Activated CD4-positive, alpha-beta T cell treated with anti-CD3 and anti-CD28 coated beads for 36 hours (primary cell): ENCODE measurements at regions not wholly inside any gene's neighbourhood (a gene's known extent, or its start where the extent isn't known, plus 50 kb on each side); places are given as distances from the start of the nearest gene placed in this dataset.
"Not testable (repeated sequence)": the region's sequence is repeated elsewhere in the genome, so short reads cannot be mapped to it uniquely, and the experiment has no call there.

Experiments
- ATAC-seq: fragments of 200-7000 bp; cut with Tn5 transposase; one replicate; pipeline ENCODE4 v1.10.0; 2021; ENCODE audit warnings: mild to moderate bottlenecking, moderate library complexity
- CTCF ChIA-PET: fragments of 350-600 bp; sonication (Branson Sonifier 250); formaldehyde crosslinking; loops from one replicate; lab custom pipeline; 2021; ENCODE audit warnings: antibody characterized with exemption; lab: Charles Lee
- POLR2A ChIA-PET: fragments of 350-600 bp; sonication (Branson Sonifier 250); formaldehyde crosslinking; loops from one replicate; lab custom pipeline; 2021; ENCODE audit warnings: antibody characterized with exemption, inconsistent platforms; lab: Charles Lee
- DNase-seq: peaks from one replicate; pipeline ENCODE4 v3.0.0-alpha.2; 2020
- H3K27ac Mint-ChIP-seq: one replicate; pipeline ENCODE4 v1.8.0; 2021; ENCODE audit warnings: mixed read lengths
- H3K27me3 Mint-ChIP-seq: one replicate; pipeline ENCODE4 v1.8.0; 2021; ENCODE audit warnings: mixed read lengths
- H3K36me3 Mint-ChIP-seq: one replicate; pipeline ENCODE4 v1.8.0; 2021; ENCODE audit warnings: low read depth, mixed read lengths
- H3K4me1 Mint-ChIP-seq: one replicate; pipeline ENCODE4 v1.8.0; 2021; ENCODE audit warnings: mixed read lengths
- H3K4me3 Mint-ChIP-seq: one replicate; pipeline ENCODE4 v1.8.0; 2021; ENCODE audit warnings: mild to moderate bottlenecking, moderate library complexity, mixed read lengths
- H3K9me3 Mint-ChIP-seq: one replicate; pipeline ENCODE4 v1.8.0; 2021; ENCODE audit warnings: low read depth, mixed read lengths
- intact Hi-C, 2 experiments: fragments of 100-400 bp; cut with DNase I in 1 of 2; cut with micrococcal nuclease in 1 of 2; formaldehyde crosslinking; loops; one replicate each; pipeline versions ENCODE4 v1.14.2 to v1.15.1; 2022 to 2024; cut with DNase I, micrococcal nuclease

DNA sequence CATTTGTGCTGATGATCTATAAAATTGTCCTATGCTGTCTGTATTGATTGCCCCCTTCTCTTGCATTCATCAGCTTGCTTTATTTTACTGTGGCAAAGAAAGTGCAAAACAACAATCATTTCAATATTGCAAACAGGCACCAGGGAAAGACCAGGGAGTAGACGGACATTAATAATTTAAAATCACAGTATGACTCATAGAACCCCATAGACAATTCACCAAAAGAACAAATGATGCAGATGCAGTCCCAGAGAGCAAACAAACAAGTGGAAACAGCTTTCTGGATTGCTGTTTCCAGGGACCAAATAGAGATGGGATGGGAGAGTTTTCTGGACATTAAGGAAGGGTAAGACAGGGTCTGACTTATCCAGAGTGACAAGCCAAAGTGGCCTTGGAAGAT lies 70.1 kb downstream of the ABCC12 start:
- Mint-ChIP-seq H3K4me3 (no peak overlapping the region), H3K27ac (no peak overlapping the region), H3K4me1 (no peaks in the 10 kb centered on the region), H3K27me3 (no peaks in the 10 kb centered on the region), H3K36me3 (no peaks in the 10 kb centered on the region), H3K9me3 (no peaks in the 10 kb centered on the region)
- no peak for DNase-seq
- intact Hi-C loops: no loop called here
- POLR2A ChIA-PET: no interaction called here
- CTCF ChIA-PET: interaction anchor here (0.6 to 1.1 kb wide), 2 partner anchors 30 to 1179 kb away, joined by 3 read pairs; no protein-coding TSS in a partner anchor
- no peak for ATAC-seq

DNA sequence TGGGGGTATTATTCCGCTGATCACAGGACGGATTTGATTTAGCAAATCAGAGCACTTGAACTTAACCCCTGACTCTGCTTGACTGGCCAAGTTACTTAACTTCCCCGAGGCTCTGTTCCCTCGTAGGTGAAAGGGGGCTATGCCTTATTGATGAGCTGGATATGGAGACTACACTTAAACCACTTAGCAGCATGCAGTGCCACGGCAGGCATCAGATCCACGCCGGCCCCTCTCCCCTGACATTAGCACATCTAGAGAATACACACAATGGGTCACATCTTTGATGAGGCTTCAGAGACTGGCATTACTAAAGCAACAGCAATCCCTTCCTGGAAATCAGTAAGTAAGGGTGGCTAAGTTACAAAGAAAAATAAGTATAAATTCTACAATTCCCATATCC lies 71.0 kb downstream of the ABCC12 start:
- intact Hi-C loops: no loop called here
- no peaks in the 10 kb centered on the region for H3K36me3 Mint-ChIP-seq
- ATAC-seq (no peak), DNase-seq (no peak)
- CTCF ChIA-PET: no interaction called here
- no peaks in the 10 kb centered on the region for H3K9me3 Mint-ChIP-seq
- POLR2A ChIA-PET: no interaction called here
- H3K27ac Mint-ChIP-seq: no peak overlapping the region
- no peaks in the 10 kb centered on the region for H3K4me1 Mint-ChIP-seq
- H3K4me3 Mint-ChIP-seq: no peak overlapping the region
- no peaks in the 10 kb centered on the region for H3K27me3 Mint-ChIP-seq

DNA sequence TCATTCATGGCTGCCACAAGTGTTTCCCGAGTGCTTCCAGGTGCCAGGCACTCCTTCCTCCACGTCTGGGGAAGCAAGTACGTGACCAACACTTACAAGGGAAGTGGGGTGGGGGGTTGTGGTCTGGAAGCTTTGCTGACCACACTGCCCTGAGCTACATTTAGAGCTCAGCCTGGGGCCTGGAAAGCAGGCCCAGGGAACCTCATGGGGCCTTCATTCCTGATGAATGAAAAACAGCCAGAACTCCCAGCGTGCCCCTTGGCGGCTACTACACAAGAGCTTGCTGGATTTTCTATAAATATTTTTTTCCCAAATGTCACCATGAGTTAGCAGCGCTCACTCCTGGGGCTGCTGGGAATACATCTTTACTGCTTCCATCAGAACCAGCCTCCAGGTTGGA lies 73.3 kb downstream of the ABCC12 start:
- CTCF ChIA-PET: interaction anchor here (1.0 kb wide), 1 partner anchor 74 kb away, joined by 3 read pairs; no protein-coding TSS in a partner anchor

DNA sequence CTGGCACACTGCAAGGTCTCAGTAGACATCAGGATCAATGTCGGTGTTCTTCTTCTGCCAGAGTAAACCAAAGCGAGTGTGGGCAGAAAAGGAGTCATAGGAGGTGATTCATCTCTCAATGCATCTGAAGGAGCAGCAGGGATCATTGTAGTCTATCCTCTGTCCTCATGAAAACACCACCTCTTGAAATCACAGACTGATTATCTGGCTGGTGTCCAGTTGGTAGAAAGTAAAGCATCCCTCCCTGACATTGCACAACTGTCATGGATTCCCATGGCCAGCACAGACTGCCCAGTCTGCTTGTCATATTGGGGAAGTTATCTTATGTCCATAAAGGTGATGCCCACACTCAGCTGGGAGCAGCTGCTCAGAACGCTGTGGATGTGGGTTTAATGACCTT lies 74.1 kb downstream of the ABCC12 start:
- peaks cover 4% of the 10 kb centered on the region for H3K27me3 Mint-ChIP-seq
- H3K27ac Mint-ChIP-seq: no peak overlapping the region
- DNase-seq (no peak), ATAC-seq (no peak)
- no peak overlapping the region for H3K4me3 Mint-ChIP-seq
- POLR2A ChIA-PET: no interaction called here
- H3K36me3 Mint-ChIP-seq: no peaks in the 10 kb centered on the region
- intact Hi-C loops: no loop called here
- no peaks in the 10 kb centered on the region for H3K9me3 Mint-ChIP-seq
- CTCF ChIA-PET: interaction anchor here (1.0 kb wide), 1 partner anchor 74 kb away, joined by 3 read pairs; no protein-coding TSS in a partner anchor
- H3K4me1 Mint-ChIP-seq: no peaks in the 10 kb centered on the region

More for the DNA sequence above, 73.3 kb downstream of the ABCC12 start:
- no peaks in the 10 kb centered on the region for H3K36me3 Mint-ChIP-seq
- DNase-seq: no peak
- H3K4me3 Mint-ChIP-seq: no peak overlapping the region
- no peak overlapping the region for H3K27ac Mint-ChIP-seq
- POLR2A ChIA-PET: no interaction called here
- no peak for ATAC-seq
- H3K27me3 Mint-ChIP-seq: peaks cover 4% of the 10 kb centered on the region
- intact Hi-C loops: no loop called here
- no peaks in the 10 kb centered on the region for H3K4me1 Mint-ChIP-seq
- H3K9me3 Mint-ChIP-seq: no peaks in the 10 kb centered on the region

DNA sequence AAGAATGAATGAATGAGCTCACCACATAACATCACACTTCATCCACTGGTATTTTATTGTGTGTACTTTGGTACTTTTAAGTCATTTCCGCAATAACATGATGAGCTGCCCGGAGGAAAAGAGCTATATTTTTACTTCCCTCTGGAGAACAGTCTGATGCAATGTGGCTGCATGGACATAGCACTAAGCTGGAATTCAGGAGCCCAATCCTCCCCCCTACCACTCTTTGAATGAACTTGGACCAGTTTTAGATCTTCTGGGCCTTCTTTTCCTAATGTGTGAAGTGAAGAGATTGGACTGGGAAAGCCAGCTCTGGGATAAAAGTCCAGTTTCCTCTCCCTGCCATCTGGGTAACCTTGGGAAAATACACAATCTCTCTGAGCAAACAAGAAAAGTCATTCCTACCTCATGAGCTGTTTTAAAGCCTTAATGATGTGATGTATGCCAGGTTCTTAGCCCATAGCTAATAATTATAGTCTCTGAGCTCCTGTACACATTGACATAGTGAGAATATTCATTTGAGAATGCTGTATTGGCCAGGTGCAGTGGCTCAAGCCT lies 79.3 kb downstream of the ABCC12 start:
- no peaks in the 10 kb centered on the region for H3K9me3 Mint-ChIP-seq
- ATAC-seq: no peak
- CTCF ChIA-PET: interaction anchor here (0.6 to 1.1 kb wide), 2 partner anchors 22 to 1119 kb away, joined by 3 to 4 read pairs; no protein-coding TSS in a partner anchor
- peaks cover 10% of the 10 kb centered on the region for H3K27me3 Mint-ChIP-seq
- POLR2A ChIA-PET: no interaction called here
- no peak overlapping the region for H3K27ac Mint-ChIP-seq
- H3K4me1 Mint-ChIP-seq: no peaks in the 10 kb centered on the region
- intact Hi-C loops: no loop called here
- H3K36me3 Mint-ChIP-seq: no peaks in the 10 kb centered on the region
- DNase-seq: no peak
- H3K4me3 Mint-ChIP-seq: no peak overlapping the region

DNA sequence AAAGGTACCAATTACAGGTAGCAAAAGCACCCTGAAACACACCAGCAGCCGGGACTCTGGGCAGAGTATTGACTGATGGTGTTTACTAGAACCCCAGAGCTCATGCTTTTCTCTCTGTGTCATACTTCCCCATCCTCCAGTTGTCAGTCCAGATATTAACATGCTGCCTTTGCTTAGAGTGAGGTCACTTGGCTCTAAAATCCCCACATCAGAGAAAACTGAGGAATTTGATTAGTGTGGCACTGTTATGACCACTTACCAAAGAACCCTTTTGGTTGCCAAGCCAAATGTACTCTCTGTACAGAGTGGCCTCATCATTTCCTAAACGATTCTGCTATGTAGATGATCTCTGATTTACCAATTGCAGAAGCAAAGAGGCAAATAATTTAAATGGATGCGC lies 80.4 kb downstream of the ABCC12 start:
- Mint-ChIP-seq H3K27ac (no peak overlapping the region), H3K4me1 (no peaks in the 10 kb centered on the region), H3K4me3 (no peak overlapping the region), H3K9me3 (no peaks in the 10 kb centered on the region), H3K36me3 (no peaks in the 10 kb centered on the region), H3K27me3 (peaks cover 12% of the 10 kb centered on the region)
- DNase-seq (no peak), ATAC-seq (no peak)
- intact Hi-C loops: no loop called here
- ChIA-PET CTCF (no interaction called here), POLR2A (no interaction called here)

DNA sequence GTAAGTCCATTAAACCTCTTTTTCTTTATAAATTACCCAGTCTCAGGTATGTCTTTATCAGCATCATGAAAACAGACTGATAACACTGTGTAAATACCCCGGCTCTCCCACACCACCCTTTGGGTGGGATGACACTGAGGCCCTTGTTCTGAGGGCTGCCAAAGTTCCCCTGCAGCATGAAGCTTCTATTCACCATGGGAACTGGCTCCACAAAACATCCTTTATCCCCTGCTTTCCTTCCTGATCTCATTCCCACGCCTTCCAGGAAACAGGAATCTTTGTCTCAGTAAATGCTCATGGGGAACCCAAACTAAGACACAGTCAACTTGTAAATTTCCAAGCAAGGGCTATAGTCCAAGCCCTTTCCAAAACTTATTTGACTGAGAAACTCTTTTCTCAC lies 88.4 kb downstream of the ABCC12 start:
- Mint-ChIP-seq H3K27me3 (peaks cover 8% of the 10 kb centered on the region), H3K4me1 (no peaks in the 10 kb centered on the region), H3K4me3 (no peak overlapping the region), H3K27ac (no peak overlapping the region), H3K9me3 (peaks cover 4% of the 10 kb centered on the region), H3K36me3 (no peaks in the 10 kb centered on the region)
- ATAC-seq (no peak), DNase-seq (no peak)
- CTCF ChIA-PET: no interaction called here
- intact Hi-C loops: no loop called here
- POLR2A ChIA-PET: no interaction called here

DNA sequence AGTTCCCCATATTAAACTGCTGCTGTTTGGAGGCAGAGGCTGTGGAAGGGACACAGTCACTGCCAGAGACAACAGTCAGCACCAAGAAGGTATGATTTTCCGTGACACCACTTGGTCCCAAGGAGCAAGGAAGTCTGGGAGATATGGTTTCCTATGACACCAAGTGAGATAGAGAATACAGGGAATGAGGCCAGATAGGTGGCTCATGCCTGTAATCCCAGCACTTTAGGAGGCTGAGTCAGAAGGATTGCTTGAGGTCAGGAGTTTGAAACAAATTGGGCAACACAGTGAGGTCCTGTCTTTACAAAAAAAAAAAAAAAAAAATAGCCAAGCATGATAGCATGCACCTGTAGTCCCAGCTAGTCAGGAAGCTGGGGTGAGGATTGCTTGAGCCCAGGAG lies 90.8 kb downstream of the ABCC12 start:
- Mint-ChIP-seq H3K27ac (no peak overlapping the region), H3K27me3 (peaks cover 8% of the 10 kb centered on the region), H3K4me1 (no peaks in the 10 kb centered on the region), H3K36me3 (no peaks in the 10 kb centered on the region), H3K4me3 (no peak overlapping the region), H3K9me3 (peaks cover 4% of the 10 kb centered on the region)
- ChIA-PET CTCF (interaction anchor here (1.4 kb wide), 1 partner anchor 9 kb away, joined by 4 read pairs; no protein-coding TSS in a partner anchor), POLR2A (no interaction called here)
- DNase-seq: no peak
- intact Hi-C loops: no loop called here
- ATAC-seq: no peak

DNA sequence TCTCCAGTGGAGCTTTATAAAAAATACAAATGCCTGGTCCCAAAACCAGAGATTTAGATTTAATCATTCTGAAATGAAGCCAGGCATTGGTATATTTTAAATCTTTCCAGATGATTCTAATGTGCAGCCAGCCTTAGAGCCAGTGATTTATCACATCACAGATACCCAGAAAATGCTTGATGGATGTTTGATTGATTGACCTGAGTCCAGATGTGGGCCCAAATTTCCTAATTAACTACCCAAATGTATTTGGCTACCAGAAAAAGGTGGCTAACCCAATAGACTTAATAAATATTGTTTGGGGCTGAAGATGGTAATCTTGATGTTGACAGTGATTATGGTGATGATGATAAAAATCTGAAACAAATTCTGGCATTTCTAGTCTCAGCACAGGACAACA lies 93.1 kb downstream of the ABCC12 start:
- no peaks in the 10 kb centered on the region for H3K36me3 Mint-ChIP-seq
- ChIA-PET POLR2A (no interaction called here), CTCF (no interaction called here)
- no peak for DNase-seq
- no peak overlapping the region for H3K27ac Mint-ChIP-seq
- H3K27me3 Mint-ChIP-seq: peaks cover 6% of the 10 kb centered on the region
- peaks cover 4% of the 10 kb centered on the region for H3K9me3 Mint-ChIP-seq
- H3K4me3 Mint-ChIP-seq: no peak overlapping the region
- H3K4me1 Mint-ChIP-seq: no peaks in the 10 kb centered on the region
- intact Hi-C loops: no loop called here
- ATAC-seq: no peak

DNA sequence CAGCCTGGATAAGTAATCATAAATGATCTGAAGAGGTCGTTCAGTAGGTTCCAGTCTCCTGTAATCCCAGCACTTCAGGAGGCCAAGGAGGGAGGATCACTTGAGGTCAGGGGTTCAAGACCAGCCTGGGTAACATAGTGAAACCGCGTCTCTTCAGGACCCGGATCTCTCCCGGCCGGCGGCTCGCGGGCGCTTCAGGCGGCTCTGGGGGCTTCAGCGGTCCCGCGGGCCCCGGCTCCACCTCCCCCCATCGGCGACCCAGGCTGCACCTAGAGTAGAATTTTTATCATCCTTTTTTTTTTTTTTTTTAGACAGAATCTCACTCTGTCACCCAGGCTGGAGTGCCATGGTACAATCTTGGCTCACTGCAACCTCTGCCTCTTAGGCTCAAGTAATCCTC lies 95.9 kb downstream of the ABCC12 start:
- intact Hi-C loops: loop anchor here (5.0 to 10.0 kb wide), 2 partner anchors 95 to 1023 kb away; partner anchors contain the start of gene ABCC12 (in 1 of the 2)
- POLR2A ChIA-PET: no interaction called here

DNA sequence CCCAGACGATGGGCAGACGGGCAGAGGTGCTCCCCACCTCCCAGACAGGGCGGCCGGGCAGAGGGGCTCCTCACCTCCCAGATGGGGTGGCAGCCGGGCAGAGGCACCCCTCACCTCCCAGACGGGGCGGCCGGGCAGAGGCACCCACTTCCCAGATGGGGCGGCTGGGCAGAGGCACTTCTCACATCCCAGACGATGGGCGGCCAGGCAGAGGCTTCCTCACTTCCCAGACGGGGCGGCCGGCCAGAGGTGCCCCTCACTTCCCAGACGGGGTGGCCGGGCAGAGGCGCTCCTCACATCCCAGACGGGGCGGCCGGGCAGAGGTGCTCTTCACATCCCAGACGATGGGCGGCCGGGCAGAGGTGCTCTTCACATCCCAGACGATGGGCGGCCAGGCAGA lies 96.6 kb downstream of the ABCC12 start:
- intact Hi-C loops: loop anchor here (5.0 to 10.0 kb wide), 2 partner anchors 96 to 1022 kb away; partner anchors contain the start of gene ABCC12 (in 1 of the 2)

More for the DNA sequence above, 95.9 kb downstream of the ABCC12 start:
- no peaks in the 10 kb centered on the region for H3K36me3 Mint-ChIP-seq
- H3K27me3 Mint-ChIP-seq: peaks cover 16% of the 10 kb centered on the region
- CTCF ChIA-PET: no interaction called here
- ATAC-seq (no peak), DNase-seq (no peak)
- H3K9me3 Mint-ChIP-seq: peaks cover 4% of the 10 kb centered on the region
- H3K4me3 Mint-ChIP-seq: no peak overlapping the region
- H3K4me1 Mint-ChIP-seq: peaks cover 4% of the 10 kb centered on the region
- no peak overlapping the region for H3K27ac Mint-ChIP-seq

DNA sequence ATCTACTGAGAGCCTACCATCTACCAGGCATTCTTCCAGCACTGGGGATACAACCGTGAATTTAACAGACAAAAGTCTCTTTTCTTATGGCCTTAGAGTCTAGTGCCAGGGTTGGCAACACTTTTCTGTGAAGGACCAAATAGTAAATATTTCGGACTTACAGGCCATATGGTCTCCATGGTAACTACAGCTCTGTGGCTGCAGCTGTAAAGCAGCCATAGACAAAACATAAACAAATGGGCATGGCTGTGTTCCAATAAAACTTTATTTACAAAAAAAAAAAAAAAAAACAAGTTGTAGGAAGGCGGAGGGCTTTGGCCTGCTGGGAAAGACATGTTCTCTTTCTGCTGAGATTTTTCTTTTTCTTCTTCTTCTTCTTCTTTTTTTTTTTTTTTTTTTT lies 98.7 kb downstream of the ABCC12 start:
- Mint-ChIP-seq H3K4me3 (no peak overlapping the region), H3K4me1 (peaks cover 5% of the 10 kb centered on the region), H3K27me3 (peaks cover 17% of the 10 kb centered on the region), H3K27ac (no peak overlapping the region), H3K36me3 (no peaks in the 10 kb centered on the region), H3K9me3 (no peaks in the 10 kb centered on the region)
- no peak for DNase-seq
- intact Hi-C loops: loop anchor here (5.0 to 10.0 kb wide), 2 partner anchors 98 to 1020 kb away; partner anchors contain the start of gene ABCC12 (in 1 of the 2)
- ChIA-PET POLR2A (no interaction called here), CTCF (interaction anchor here (0.7 kb wide), 1 partner anchor 100 kb away, joined by 3 read pairs; no protein-coding TSS in a partner anchor)
- no peak for ATAC-seq

More for the DNA sequence above, 96.6 kb downstream of the ABCC12 start:
- H3K9me3 Mint-ChIP-seq, H3K27ac Mint-ChIP-seq, H3K36me3 Mint-ChIP-seq, H3K4me1 Mint-ChIP-seq, CTCF ChIA-PET, DNase-seq, ATAC-seq, POLR2A ChIA-PET, H3K4me3 Mint-ChIP-seq: not testable (repeated sequence)
- peaks cover 19% of the 10 kb centered on the region for H3K27me3 Mint-ChIP-seq
